HG03066 (cell line): ENCODE measurements at regions not wholly inside any gene's neighbourhood (a gene's known extent, or its start where the extent isn't known, plus 50 kb on each side); places are given as distances from the start of the nearest gene placed in this dataset.

Source experiments
- ATAC-seq: cut with Tn5 transposase; IDR thresholded peaks from one replicate; pipeline ENCODE4 v1.9.1; 2021; ENCODE audit warnings: low read depth; ENCODE audit not compliant: unreplicated experiment

GRCh38 chr13:105448811-105449210 lies 1086.7 kb downstream of the EFNB2 start:
- ATAC-seq, result no peak

- ATAC-seq, result no peak
Measured at GRCh38 chr13:105446197-105446596, 1089.3 kb downstream of the EFNB2 start.

GRCh38 chr13:105445796-105446195 lies 1089.7 kb downstream of the EFNB2 start:
- no peak for ATAC-seq

- ATAC-seq, result no peak
Measured at GRCh38 chr13:105442949-105443699, 1092.3 kb downstream of the EFNB2 start.

- ATAC-seq, result no peak
Measured at GRCh38 chr13:105442040-105442439, 1093.4 kb downstream of the EFNB2 start.

- ATAC-seq, result no peak
Measured at GRCh38 chr13:105441051-105441750, 1094.3 kb downstream of the EFNB2 start.

- ATAC-seq, result no peak
Measured at GRCh38 chr13:105436943-105437342, 1098.5 kb downstream of the EFNB2 start.

- no peak for ATAC-seq
Measured at GRCh38 chr13:105432438-105432837, 1103.0 kb downstream of the EFNB2 start.

GRCh38 chr13:105428811-105429210 lies 1106.7 kb downstream of the EFNB2 start:
- ATAC-seq, result no peak

GRCh38 chr13:105426441-105426840 lies 1109.0 kb downstream of the EFNB2 start:
- ATAC-seq, result no peak

GRCh38 chr13:105414639-105415038 lies 1120.8 kb downstream of the EFNB2 start:
- no peak for ATAC-seq

GRCh38 chr13:105412171-105412570 lies 1123.3 kb downstream of the EFNB2 start:
- no peak for ATAC-seq

- no peak for ATAC-seq
Measured at GRCh38 chr13:105410602-105411001, 1124.9 kb downstream of the EFNB2 start.

- no peak for ATAC-seq
Measured at GRCh38 chr13:105406551-105406950, 1128.9 kb downstream of the EFNB2 start.

GRCh38 chr13:105403086-105403485 lies 1132.4 kb downstream of the EFNB2 start:
- ATAC-seq, result no peak

GRCh38 chr13:105395041-105395440 lies 1140.4 kb downstream of the EFNB2 start:
- no peak for ATAC-seq

- no peak for ATAC-seq
Measured at GRCh38 chr13:105389373-105389772, 1146.1 kb downstream of the EFNB2 start.

GRCh38 chr13:105377452-105377851 lies 1158.0 kb downstream of the EFNB2 start:
- ATAC-seq, result no peak

GRCh38 chr13:105370011-105370650 lies 1165.3 kb downstream of the EFNB2 start:
- ATAC-seq, result no peak

GRCh38 chr13:105368781-105369180 lies 1166.7 kb downstream of the EFNB2 start:
- no peak for ATAC-seq

GRCh38 chr13:105365831-105366230 lies 1169.6 kb downstream of the EFNB2 start:
- no peak for ATAC-seq
